H1 (cell line): ENCODE measurements at regions not wholly inside any gene's neighbourhood (a gene's known extent, or its start where the extent isn't known, plus 50 kb on each side); places are given as distances from the start of the nearest gene placed in this dataset.

Experiments
- GABPA ChIP-seq: IDR thresholded peaks from 2 replicates; pipeline ENCODE4 v1.6.1; 2011; ENCODE audit warnings: mild to moderate bottlenecking, low read length, moderate library complexity, borderline replicate concordance; ENCODE audit not compliant: insufficient read depth
- GTF2F1 ChIP-seq: IDR thresholded peaks from 2 replicates; pipeline ENCODE4 v1.6.1; 2012; ENCODE audit warnings: low read depth, low read length, improper control_type of control experiment, borderline replicate concordance
- JUND ChIP-seq: IDR thresholded peaks from 2 replicates; pipeline ENCODE4 v1.6.1; 2011; ENCODE audit warnings: mild to moderate bottlenecking, improper control_type of control experiment, low read length
- MAFK ChIP-seq: IDR thresholded peaks from 2 replicates; pipeline ENCODE4 v1.6.1; 2012; ENCODE audit warnings: low read depth, mild to moderate bottlenecking, improper control_type of control experiment, low read length
- POLR2A ChIP-seq, 2 experiments: IDR thresholded peaks; 1 replicate in 1 of 2; 2 replicates in 1 of 2; pipeline ENCODE4 v1.6.1; 2011; ENCODE audit warnings: low read depth in 2 of 2, low read length in 2 of 2, mild to moderate bottlenecking in 2 of 2; ENCODE audit errors: control extremely low read depth in 1 of 2
- RAD21 ChIP-seq, 2 experiments: IDR thresholded peaks in 1 of 2; conservative IDR thresholded peaks in 1 of 2; 2 replicates each; pipeline ENCODE4 v1.6.1; 2011; ENCODE audit warnings: low read depth in 2 of 2, low read length in 2 of 2, improper control_type of control experiment in 1 of 2, inconsistent platforms in 1 of 2, mild to moderate bottlenecking in 1 of 2, moderate library complexity in 1 of 2
- TAF1 ChIP-seq: IDR thresholded peaks from 2 replicates; pipeline ENCODE4 v1.6.1; 2011; ENCODE audit warnings: mild to moderate bottlenecking, low read depth, low read length
- ZNF274 ChIP-seq: IDR thresholded peaks from 2 replicates; pipeline ENCODE4 v1.7.0; 2012; ENCODE audit warnings: low read length, borderline replicate concordance; ENCODE audit errors: extremely low read depth
- TF ChIP-seq, protein P1 (sequence below), 3 experiments: IDR thresholded peaks; 1 replicate in 2 of 3; 2 replicates in 1 of 3; pipeline versions ENCODE4 v1.5.1 to v1.6.1; 2011; ENCODE audit warnings: low read length in 3 of 3, mild to moderate bottlenecking in 3 of 3, inconsistent platforms in 2 of 3, low read depth in 1 of 3, moderate library complexity in 1 of 3; ENCODE audit not compliant: insufficient read depth in 1 of 3; ENCODE audit errors: control extremely low read depth in 1 of 3

DNA sequence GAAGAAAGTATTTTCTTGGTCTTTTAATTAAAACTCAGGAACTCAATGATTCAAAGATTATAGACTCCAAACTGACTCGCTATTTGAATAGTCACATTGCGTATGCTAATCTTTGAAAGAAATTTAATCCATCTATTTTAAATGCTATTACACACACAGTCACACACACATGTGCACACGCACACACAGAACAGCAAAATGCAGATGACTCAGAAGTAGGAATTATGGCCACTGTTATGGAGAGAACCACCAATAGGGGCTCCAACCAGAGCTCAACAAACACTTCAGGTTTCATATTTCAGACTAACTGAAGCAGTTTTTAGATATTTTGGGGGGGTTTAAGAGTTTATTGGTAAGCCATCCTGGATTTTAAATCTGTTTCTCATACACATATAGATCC is 1917.9 kb downstream of the EFNA5 start:
- no peak for TF ChIP-seq GTF2F1
- no peak for TF ChIP-seq POLR2A (IDR thresholded peaks at IDR 0.05; ENCODE audit: control extremely low read depth in 1 of 2, low read depth in 2 of 2, low read length in 2 of 2)
- TF ChIP-seq MAFK: no peak
- no peak for TF ChIP-seq GABPA
- TF ChIP-seq, protein P1, sequence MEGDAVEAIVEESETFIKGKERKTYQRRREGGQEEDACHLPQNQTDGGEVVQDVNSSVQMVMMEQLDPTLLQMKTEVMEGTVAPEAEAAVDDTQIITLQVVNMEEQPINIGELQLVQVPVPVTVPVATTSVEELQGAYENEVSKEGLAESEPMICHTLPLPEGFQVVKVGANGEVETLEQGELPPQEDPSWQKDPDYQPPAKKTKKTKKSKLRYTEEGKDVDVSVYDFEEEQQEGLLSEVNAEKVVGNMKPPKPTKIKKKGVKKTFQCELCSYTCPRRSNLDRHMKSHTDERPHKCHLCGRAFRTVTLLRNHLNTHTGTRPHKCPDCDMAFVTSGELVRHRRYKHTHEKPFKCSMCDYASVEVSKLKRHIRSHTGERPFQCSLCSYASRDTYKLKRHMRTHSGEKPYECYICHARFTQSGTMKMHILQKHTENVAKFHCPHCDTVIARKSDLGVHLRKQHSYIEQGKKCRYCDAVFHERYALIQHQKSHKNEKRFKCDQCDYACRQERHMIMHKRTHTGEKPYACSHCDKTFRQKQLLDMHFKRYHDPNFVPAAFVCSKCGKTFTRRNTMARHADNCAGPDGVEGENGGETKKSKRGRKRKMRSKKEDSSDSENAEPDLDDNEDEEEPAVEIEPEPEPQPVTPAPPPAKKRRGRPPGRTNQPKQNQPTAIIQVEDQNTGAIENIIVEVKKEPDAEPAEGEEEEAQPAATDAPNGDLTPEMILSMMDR (IDR thresholded peaks at IDR 0.05; ENCODE audit: control extremely low read depth in 1 of 3, insufficient read depth in 1 of 3, low read depth in 1 of 3, low read length in 3 of 3): no peak
- TF ChIP-seq TAF1: no peak
- no peak for TF ChIP-seq RAD21 (IDR thresholded peaks at IDR 0.05 in 1 of 2, conservative IDR thresholded peaks at IDR 0.05 in 1 of 2; ENCODE audit: low read depth in 2 of 2, low read length in 2 of 2)
- TF ChIP-seq JUND: no peak
- TF ChIP-seq ZNF274: no peak
